ACHN (cell line): ENCODE measurements at regions not wholly inside any gene's neighbourhood (a gene's known extent, or its start where the extent isn't known, plus 50 kb on each side); places are given as distances from the start of the nearest gene placed in this dataset.

ENCODE experiments used
- DNase-seq: peaks from one replicate; pipeline ENCODE4 v3.0.0-alpha.2; 2015
- in situ Hi-C: cut with HindIII; loops from 2 replicates; pipeline ENCODE4 v1.10.0; 2017; ENCODE audit warnings: low sequenced_read_pairs, low pct_ligation_motif_present, low pct_unique_long_range_greater_than_20kb

DNA sequence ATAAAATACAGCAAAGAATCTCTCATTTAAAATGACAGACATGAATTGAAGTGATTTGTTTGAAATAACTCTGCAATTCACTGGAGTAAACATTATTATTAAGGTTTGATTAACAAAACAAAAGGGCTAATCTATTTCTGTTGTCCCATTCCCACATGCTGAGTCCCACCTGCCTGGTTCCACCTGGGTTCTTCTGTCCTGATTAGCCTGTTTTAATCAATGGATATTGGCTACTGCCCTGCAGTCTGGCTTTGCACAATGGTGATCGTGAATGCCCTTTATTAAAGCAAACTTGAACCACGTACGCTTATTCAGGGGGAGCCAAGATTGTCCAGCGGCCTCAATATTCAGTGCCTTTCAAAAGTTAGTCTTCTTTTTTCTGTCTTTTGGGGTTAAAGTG, 72.8 kb upstream of the CDH19 start:
- in situ Hi-C loops: no loop called here
- no peak for DNase-seq

DNA sequence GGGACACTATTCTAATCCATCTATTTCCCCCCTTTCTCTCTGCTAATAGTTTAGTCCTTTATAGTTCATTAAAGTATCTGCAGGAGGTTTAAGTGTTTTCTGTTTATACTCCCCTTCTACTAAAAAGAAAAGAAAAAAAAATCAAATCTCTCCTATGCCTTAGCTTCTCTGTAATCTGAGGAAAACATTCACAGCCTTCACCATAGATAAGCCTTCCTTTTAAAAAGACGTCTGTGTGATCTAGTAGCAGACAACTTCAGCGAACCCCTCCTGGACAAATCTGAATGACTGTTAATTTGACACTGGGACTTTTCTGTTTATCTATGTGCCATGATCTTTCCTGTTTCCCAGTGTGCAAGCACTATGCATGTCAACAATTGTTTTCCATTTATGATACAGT, 70.4 kb upstream of the CDH19 start:
- in situ Hi-C loops: no loop called here
- no peak for DNase-seq

DNA sequence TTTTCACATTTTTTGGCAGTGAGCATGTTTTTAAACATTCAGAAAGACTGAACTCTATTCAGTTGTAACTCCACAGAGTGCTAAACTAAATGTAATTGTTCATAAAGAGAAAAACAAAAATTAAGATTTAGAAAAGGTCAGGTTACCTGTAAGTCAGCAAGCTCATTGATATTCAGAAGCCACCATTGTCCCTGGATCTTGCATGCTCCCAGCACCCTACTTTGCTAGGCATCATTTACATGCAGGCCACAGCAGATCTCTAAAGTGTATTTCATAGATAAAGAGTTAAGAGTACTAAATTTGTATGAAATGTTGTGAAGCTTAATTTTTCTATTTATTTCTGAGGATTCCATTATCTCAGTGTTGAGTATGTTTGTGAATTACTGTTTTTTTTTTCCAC, 64.8 kb upstream of the CDH19 start:
- in situ Hi-C loops: no loop called here
- no peak for DNase-seq

DNA sequence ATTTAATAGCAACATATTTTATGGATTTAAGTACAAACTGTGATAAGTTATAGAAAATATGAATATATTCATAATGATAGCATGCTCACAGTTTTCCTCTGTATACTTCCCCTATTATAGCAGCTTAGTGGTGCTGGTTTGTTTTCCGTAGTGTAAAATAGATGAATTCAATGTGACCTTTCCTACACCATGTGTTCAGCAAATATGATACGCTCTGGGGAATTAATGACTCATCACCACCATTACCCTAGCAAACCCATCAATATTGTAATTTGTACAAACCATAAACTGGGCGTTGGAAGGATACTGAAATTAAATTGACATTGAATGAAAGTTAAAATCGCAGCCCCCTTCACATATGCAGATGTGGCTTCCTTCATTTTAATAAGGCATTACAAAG, 58.7 kb upstream of the CDH19 start:
- no peak for DNase-seq
- in situ Hi-C loops: no loop called here

DNA sequence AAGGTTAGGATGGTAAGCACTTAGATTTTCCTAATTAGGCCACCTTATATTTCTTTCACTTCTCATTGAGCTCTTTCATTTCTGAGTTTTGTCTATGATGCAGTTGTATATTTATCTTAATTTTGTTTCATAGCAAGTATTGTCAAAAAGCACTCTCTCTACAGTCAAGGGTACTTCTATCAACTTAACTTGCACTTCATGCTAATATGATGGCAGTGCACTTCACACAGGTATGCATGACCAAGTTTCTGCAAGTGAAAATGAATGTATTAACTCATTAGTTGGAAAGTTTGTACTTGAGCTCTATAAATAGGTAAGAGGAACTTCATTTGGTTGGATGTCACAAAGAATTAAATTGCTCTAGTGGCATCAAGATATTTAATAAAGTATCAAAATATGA, 51.5 kb upstream of the CDH19 start:
- no peak for DNase-seq
- in situ Hi-C loops: no loop called here
